ENCODE measurements at regions not wholly inside any gene's neighbourhood (a gene's known extent, or its start where the extent isn't known, plus 50 kb on each side); places are given as distances from the start of the nearest gene placed in this dataset.
A peak's percentile ranks its signal among the peaks of the same experiment; 100 is the strongest.

GRCh38 chr11:19661827-19662226 lies 50.8 kb upstream of the NAV2 start:
- no peaks in the 10 kb centered on the region for H3K9me1 ChIP-seq (ENCODE audit: control insufficient read depth, insufficient read depth, low read length)
- BruUV-seq (replicated peaks): no TSS peak
- H3K4me1 ChIP-seq (replicated peaks in 1 of 2; ENCODE audit: control insufficient read depth in 2 of 2, insufficient read depth in 2 of 2, low read length in 2 of 2): peaks cover 0 to 6% of the 10 kb centered on the region in 2 experiments; a peak in 2 of 5 replicates
- peak; percentile 75; the same call in 1 of the 2 replicates for TF ChIP-seq ZBTB17 (CRISPR knock-in tag; IDR thresholded peaks at IDR 0.05)
- TF ChIP-seq ZBTB34 (CRISPR knock-in tag; IDR thresholded peaks at IDR 0.05): no peak
- TF ChIP-seq MLLT1 (IDR thresholded peaks at IDR 0.05): peak in 1 of 2 experiments; percentile 66; a peak in 1 of 4 replicates
- H3K27ac ChIP-seq (ENCODE audit: extremely low read depth, low read depth, low read length): no peak overlapping the region
- H3K36me3 ChIP-seq (ENCODE audit: control insufficient read depth, insufficient read depth, low read length): no peaks in the 10 kb centered on the region
- no peak overlapping the region for H3K9ac ChIP-seq (ENCODE audit: insufficient read depth in 1 of 2, low read depth in 2 of 2, low read length in 2 of 2)
- no peak for ATAC-seq
- intact Hi-C loops (cut with micrococcal nuclease) (no loop called here), in situ Hi-C loops (cut with MboI) (no loop called here)
- peaks cover 0 to 3% of the 10 kb centered on the region in 2 experiments; a peak in 1 of 5 replicates for H3K27me3 ChIP-seq (ENCODE audit: control insufficient read depth in 2 of 2, insufficient read depth in 2 of 2, low read length in 2 of 2)
- no peak overlapping the region for H2AFZ ChIP-seq (ENCODE audit: low read depth, low read length)
- POLR2A ChIA-PET: no interaction called here
- CTCF ChIA-PET (ENCODE audit: low intra/inter-chr PET ratio): no interaction called here
- FAIRE-seq: no peak
- H3K9me3 ChIP-seq (replicated peaks; ENCODE audit: control insufficient read depth, insufficient read depth, low read depth, low read length): no peaks in the 10 kb centered on the region
- H3K4me3 ChIP-seq: no peak overlapping the region
- H4K20me1 ChIP-seq (replicated peaks; ENCODE audit: control insufficient read depth, insufficient read depth, low read length): no peaks in the 10 kb centered on the region
- DNase-seq (ENCODE audit: extremely low read depth in 1 of 4, low spot score in 3 of 4): no peak
- H3K4me2 ChIP-seq (ENCODE audit: insufficient read depth, low read length): no peak overlapping the region
- H3K79me2 ChIP-seq (ENCODE audit: control insufficient read depth, insufficient read depth, low read length): no peaks in the 10 kb centered on the region
